Epithelial cell of esophagus (primary cell): ENCODE measurements at regions not wholly inside any gene's neighbourhood (a gene's known extent, or its start where the extent isn't known, plus 50 kb on each side); places are given as distances from the start of the nearest gene placed in this dataset.

Experiments used
- DNase-seq: peaks from one replicate; pipeline ENCODE4 v3.0.0; 2010; ENCODE audit warnings: low read depth
- H3K4me3 ChIP-seq: 2 replicates; pipeline ENCODE4 v1.5.1; 2011; ENCODE audit warnings: mild to moderate bottlenecking, low read length, control low read depth
- CTCF ChIP-seq: IDR thresholded peaks from 2 replicates; pipeline ENCODE4 v1.5.1; 2011; ENCODE audit warnings: low read depth, mild to moderate bottlenecking, low read length, control low read depth, inconsistent platforms; ENCODE audit not compliant: insufficient read depth; ENCODE audit errors: missing control alignments

GRCh38 chr13:26878438-26878837 is 117.9 kb upstream of the GPR12 start:
- no peak overlapping the region for H3K4me3 ChIP-seq
- DNase-seq, result no peak
- no peak for TF ChIP-seq CTCF

GRCh38 chr13:26873386-26873698 is 112.8 kb upstream of the GPR12 start:
- DNase-seq, result no peak
- TF ChIP-seq CTCF, result no peak
- no peak overlapping the region for H3K4me3 ChIP-seq

GRCh38 chr13:26872525-26873385 is 112.2 kb upstream of the GPR12 start:
- H3K4me3 ChIP-seq, result no peak overlapping the region
- peak; percentile 45 for DNase-seq
- TF ChIP-seq CTCF, result peak; percentile 53

DNA sequence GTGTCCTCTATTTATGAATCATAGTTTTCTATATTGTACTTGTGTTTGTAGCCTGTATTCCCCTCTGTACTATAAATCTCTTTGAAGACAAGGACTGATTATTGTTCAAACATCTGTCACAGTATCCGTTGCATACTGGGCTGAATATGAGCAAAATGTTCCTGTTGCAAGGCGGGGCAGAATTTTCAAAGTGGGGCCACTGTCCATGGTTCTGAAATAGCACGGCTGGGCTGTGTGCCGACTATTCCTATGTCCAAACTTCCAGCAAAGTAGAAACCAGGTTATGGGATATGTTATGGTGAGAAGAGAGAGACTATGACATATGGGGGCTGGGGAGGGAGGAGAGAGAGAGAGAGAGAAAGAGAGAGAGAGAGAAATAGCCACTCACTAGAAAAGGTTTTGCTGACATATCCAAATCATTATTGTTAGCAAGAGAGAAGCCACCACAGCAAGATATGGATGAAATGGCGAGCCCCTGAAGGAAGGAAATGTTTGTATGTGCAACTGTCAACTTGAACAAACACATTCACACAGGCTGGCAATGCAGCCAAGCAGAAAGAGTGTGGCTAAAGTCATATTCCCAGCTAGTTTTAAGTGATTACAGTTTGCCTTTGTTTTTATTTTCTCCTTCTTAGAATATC is 107.0 kb upstream of the GPR12 start:
- TF ChIP-seq CTCF, result no peak
- no peak overlapping the region for H3K4me3 ChIP-seq
- DNase-seq, result peak; percentile 41

- DNase-seq, result no peak
- no peak for TF ChIP-seq CTCF
- no peak overlapping the region for H3K4me3 ChIP-seq
These were observed 104.0 kb upstream of the GPR12 start for GRCh38 chr13:26864576-26864975.

- TF ChIP-seq CTCF, result no peak
- DNase-seq, result no peak
- no peak overlapping the region for H3K4me3 ChIP-seq
These were observed 101.4 kb upstream of the GPR12 start for GRCh38 chr13:26861941-26862340.

GRCh38 chr13:26855921-26856320 is 95.3 kb upstream of the GPR12 start:
- no peak for TF ChIP-seq CTCF
- no peak overlapping the region for H3K4me3 ChIP-seq
- DNase-seq, result no peak
